LNCAP (cell line): ENCODE measurements at regions not wholly inside any gene's neighbourhood (a gene's known extent, or its start where the extent isn't known, plus 50 kb on each side); places are given as distances from the start of the nearest gene placed in this dataset.

Source experiments
- CTCF ChIP-seq: fragments of 450-650 bp; IDR thresholded peaks from 2 replicates; pipeline ENCODE4 v1.5.1; 2017; ENCODE audit warnings: mild to moderate bottlenecking

GRCh38 chr2:146576339-146577111 lies 1268.3 kb upstream of the ACVR2A start:
- no peak for TF ChIP-seq CTCF

- no peak for TF ChIP-seq CTCF
Observed at GRCh38 chr2:146572598-146572997, 1272.2 kb upstream of the ACVR2A start.

GRCh38 chr2:146561996-146562395 lies 1282.8 kb upstream of the ACVR2A start:
- TF ChIP-seq CTCF = no peak

GRCh38 chr2:146547236-146547635 lies 1297.6 kb upstream of the ACVR2A start:
- no peak for TF ChIP-seq CTCF

GRCh38 chr2:146544701-146545100 lies 1300.1 kb upstream of the ACVR2A start:
- no peak for TF ChIP-seq CTCF

- TF ChIP-seq CTCF = no peak
Observed at GRCh38 chr2:146541896-146542295, 1302.9 kb upstream of the ACVR2A start.

GRCh38 chr2:146540271-146540932 lies 1304.4 kb upstream of the ACVR2A start:
- TF ChIP-seq CTCF = no peak
